ENCODE measurements at regions not wholly inside any gene's neighbourhood (a gene's known extent, or its start where the extent isn't known, plus 50 kb on each side); places are given as distances from the start of the nearest gene placed in this dataset.

- TF ChIP-seq, protein P1, sequence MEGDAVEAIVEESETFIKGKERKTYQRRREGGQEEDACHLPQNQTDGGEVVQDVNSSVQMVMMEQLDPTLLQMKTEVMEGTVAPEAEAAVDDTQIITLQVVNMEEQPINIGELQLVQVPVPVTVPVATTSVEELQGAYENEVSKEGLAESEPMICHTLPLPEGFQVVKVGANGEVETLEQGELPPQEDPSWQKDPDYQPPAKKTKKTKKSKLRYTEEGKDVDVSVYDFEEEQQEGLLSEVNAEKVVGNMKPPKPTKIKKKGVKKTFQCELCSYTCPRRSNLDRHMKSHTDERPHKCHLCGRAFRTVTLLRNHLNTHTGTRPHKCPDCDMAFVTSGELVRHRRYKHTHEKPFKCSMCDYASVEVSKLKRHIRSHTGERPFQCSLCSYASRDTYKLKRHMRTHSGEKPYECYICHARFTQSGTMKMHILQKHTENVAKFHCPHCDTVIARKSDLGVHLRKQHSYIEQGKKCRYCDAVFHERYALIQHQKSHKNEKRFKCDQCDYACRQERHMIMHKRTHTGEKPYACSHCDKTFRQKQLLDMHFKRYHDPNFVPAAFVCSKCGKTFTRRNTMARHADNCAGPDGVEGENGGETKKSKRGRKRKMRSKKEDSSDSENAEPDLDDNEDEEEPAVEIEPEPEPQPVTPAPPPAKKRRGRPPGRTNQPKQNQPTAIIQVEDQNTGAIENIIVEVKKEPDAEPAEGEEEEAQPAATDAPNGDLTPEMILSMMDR (IDR thresholded peaks at IDR 0.05; ENCODE audit: unreplicated experiment in 3 of 3): no peak
- Mint-ChIP-seq H3K4me1 (peaks cover 6% of the 10 kb centered on the region), H3K27me3 (ENCODE audit: low read depth) (no peaks in the 10 kb centered on the region), H3K27ac (no peak overlapping the region), H3K9me3 (no peaks in the 10 kb centered on the region), H3K4me3 (no peak overlapping the region), H3K36me3 (ENCODE audit: low read depth) (no peaks in the 10 kb centered on the region)
These were observed 283.2 kb upstream of the LMCD1 start for GRCh38 chr3:8218353-8218940.

GRCh38 chr3:8220291-8220690 lies 281.3 kb upstream of the LMCD1 start:
- Mint-ChIP-seq H3K4me1 (peaks cover 6% of the 10 kb centered on the region), H3K9me3 (no peaks in the 10 kb centered on the region), H3K27ac (no peak overlapping the region), H3K4me3 (no peak overlapping the region), H3K36me3 (ENCODE audit: low read depth) (no peaks in the 10 kb centered on the region), H3K27me3 (ENCODE audit: low read depth) (no peaks in the 10 kb centered on the region)
- TF ChIP-seq, protein P1 (IDR thresholded peaks at IDR 0.05; ENCODE audit: unreplicated experiment in 3 of 3): no peak

GRCh38 chr3:8223766-8224165 lies 277.9 kb upstream of the LMCD1 start:
- Mint-ChIP-seq H3K27ac (no peak overlapping the region), H3K27me3 (ENCODE audit: low read depth) (no peaks in the 10 kb centered on the region)
- TF ChIP-seq, protein P1 (IDR thresholded peaks at IDR 0.05; ENCODE audit: unreplicated experiment in 3 of 3): no peak

GRCh38 chr3:8224941-8225340 lies 276.7 kb upstream of the LMCD1 start:
- Mint-ChIP-seq H3K27ac (no peak overlapping the region), H3K36me3 (ENCODE audit: low read depth) (no peaks in the 10 kb centered on the region), H3K27me3 (ENCODE audit: low read depth) (no peaks in the 10 kb centered on the region), H3K9me3 (no peaks in the 10 kb centered on the region), H3K4me1 (no peaks in the 10 kb centered on the region), H3K4me3 (no peak overlapping the region)
- TF ChIP-seq, protein P1 (IDR thresholded peaks at IDR 0.05; ENCODE audit: unreplicated experiment in 3 of 3): no peak

More at GRCh38 chr3:8223766-8224165, 277.9 kb upstream of the LMCD1 start:
- H3K9me3 Mint-ChIP-seq: no peaks in the 10 kb centered on the region
- H3K36me3 Mint-ChIP-seq (ENCODE audit: low read depth): no peaks in the 10 kb centered on the region
- H3K4me1 Mint-ChIP-seq: no peaks in the 10 kb centered on the region
- H3K4me3 Mint-ChIP-seq: no peak overlapping the region

- Mint-ChIP-seq H3K4me1 (peaks cover 14% of the 10 kb centered on the region), H3K9me3 (no peaks in the 10 kb centered on the region), H3K36me3 (ENCODE audit: low read depth) (no peaks in the 10 kb centered on the region), H3K4me3 (no peak overlapping the region), H3K27ac (no peak overlapping the region), H3K27me3 (ENCODE audit: low read depth) (peaks cover 5% of the 10 kb centered on the region)
- TF ChIP-seq, protein P1 (IDR thresholded peaks at IDR 0.05; ENCODE audit: unreplicated experiment in 3 of 3): no peak
These were observed 267.7 kb upstream of the LMCD1 start for GRCh38 chr3:8233938-8234337.

DNA sequence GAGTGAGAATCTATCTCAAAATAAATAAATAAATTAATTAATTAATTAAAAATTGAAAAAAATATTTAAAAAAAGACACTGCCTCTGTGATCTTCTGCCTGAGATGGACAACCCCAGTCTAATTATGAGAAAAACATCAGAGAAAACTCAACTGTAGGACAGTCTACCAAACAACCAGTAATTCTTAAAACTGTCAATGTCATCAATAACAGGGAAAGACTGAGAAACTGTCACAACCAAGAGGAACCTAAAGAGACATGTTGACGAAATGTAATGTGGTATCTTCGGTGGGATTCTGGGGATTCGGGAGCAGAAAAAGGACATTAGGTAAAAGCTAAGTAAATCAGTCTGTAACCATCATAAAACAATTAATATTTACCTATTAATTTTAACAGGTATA lies 265.4 kb upstream of the LMCD1 start:
- Mint-ChIP-seq H3K27ac (no peak overlapping the region), H3K27me3 (ENCODE audit: low read depth) (peaks cover 5% of the 10 kb centered on the region), H3K4me1 (peaks cover 29% of the 10 kb centered on the region), H3K4me3 (no peak overlapping the region), H3K9me3 (peaks cover 8% of the 10 kb centered on the region), H3K36me3 (ENCODE audit: low read depth) (no peaks in the 10 kb centered on the region)
- TF ChIP-seq, protein P1 (IDR thresholded peaks at IDR 0.05; ENCODE audit: unreplicated experiment in 3 of 3): no peak

Measured in nephron (organoid).